ENCODE measurements at regions not wholly inside any gene's neighbourhood (a gene's known extent, or its start where the extent isn't known, plus 50 kb on each side); places are given as distances from the start of the nearest gene placed in this dataset.
A peak's percentile ranks its signal among the peaks of the same experiment; 100 is the strongest.

DNA sequence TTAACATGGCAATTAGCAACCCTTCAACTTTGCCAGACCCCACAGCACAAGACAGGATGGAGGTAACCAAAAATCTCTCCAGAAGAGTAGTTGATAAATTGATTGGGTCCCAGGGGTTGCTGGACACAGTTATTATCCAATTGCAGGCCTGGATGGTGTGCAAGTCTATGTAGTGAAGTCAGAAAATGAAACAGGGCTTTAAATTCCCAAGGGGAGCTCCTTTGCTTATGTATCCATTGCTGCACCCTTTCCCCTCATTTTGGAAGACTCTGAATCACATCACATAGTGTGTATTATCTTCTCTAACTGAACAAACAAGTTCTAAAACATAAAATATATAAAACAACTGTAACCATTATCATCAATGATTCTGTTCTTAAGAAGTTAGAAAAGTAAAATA lies 550.2 kb downstream of the LMO4 start:
- H3K36me3 ChIP-seq (ENCODE audit: insufficient read depth, low read length): no peaks in the 10 kb centered on the region
- no peak overlapping the region for H3K27ac ChIP-seq (ENCODE audit: low read depth, low read length, poor library complexity, severe bottlenecking)
- H3K9me2 ChIP-seq (ENCODE audit: low read depth, low read length): no peaks in the 10 kb centered on the region
- TF ChIP-seq, protein P1, sequence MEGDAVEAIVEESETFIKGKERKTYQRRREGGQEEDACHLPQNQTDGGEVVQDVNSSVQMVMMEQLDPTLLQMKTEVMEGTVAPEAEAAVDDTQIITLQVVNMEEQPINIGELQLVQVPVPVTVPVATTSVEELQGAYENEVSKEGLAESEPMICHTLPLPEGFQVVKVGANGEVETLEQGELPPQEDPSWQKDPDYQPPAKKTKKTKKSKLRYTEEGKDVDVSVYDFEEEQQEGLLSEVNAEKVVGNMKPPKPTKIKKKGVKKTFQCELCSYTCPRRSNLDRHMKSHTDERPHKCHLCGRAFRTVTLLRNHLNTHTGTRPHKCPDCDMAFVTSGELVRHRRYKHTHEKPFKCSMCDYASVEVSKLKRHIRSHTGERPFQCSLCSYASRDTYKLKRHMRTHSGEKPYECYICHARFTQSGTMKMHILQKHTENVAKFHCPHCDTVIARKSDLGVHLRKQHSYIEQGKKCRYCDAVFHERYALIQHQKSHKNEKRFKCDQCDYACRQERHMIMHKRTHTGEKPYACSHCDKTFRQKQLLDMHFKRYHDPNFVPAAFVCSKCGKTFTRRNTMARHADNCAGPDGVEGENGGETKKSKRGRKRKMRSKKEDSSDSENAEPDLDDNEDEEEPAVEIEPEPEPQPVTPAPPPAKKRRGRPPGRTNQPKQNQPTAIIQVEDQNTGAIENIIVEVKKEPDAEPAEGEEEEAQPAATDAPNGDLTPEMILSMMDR (IDR thresholded peaks at IDR 0.05; ENCODE audit: low read length): no peak
- no peak for TF ChIP-seq EZH2 (IDR thresholded peaks at IDR 0.05; ENCODE audit: borderline replicate concordance, low read length)
- H4K20me1 ChIP-seq (ENCODE audit: insufficient read depth, low read length): no peaks in the 10 kb centered on the region
- H3K9ac ChIP-seq (ENCODE audit: low read length): no peak overlapping the region
- H3K4me2 ChIP-seq (ENCODE audit: low read length): no peak overlapping the region
- H3K9me3 ChIP-seq (ENCODE audit: low read length): no peaks in the 10 kb centered on the region
- peaks cover 16% of the 10 kb centered on the region for H3K4me1 ChIP-seq (ENCODE audit: insufficient read depth, low read length, severe bottlenecking)
- H3K4me3 ChIP-seq (ENCODE audit: low read depth, low read length, poor library complexity, severe bottlenecking): no peak overlapping the region
- H2AFZ ChIP-seq (ENCODE audit: low read length): no peak overlapping the region
- H3F3A ChIP-seq (ENCODE audit: insufficient read depth, low read length): no peaks in the 10 kb centered on the region
- H3K27me3 ChIP-seq (ENCODE audit: insufficient read depth, low read length): no peaks in the 10 kb centered on the region
- H3K79me2 ChIP-seq (ENCODE audit: insufficient read depth, low read length): no peaks in the 10 kb centered on the region

DNA sequence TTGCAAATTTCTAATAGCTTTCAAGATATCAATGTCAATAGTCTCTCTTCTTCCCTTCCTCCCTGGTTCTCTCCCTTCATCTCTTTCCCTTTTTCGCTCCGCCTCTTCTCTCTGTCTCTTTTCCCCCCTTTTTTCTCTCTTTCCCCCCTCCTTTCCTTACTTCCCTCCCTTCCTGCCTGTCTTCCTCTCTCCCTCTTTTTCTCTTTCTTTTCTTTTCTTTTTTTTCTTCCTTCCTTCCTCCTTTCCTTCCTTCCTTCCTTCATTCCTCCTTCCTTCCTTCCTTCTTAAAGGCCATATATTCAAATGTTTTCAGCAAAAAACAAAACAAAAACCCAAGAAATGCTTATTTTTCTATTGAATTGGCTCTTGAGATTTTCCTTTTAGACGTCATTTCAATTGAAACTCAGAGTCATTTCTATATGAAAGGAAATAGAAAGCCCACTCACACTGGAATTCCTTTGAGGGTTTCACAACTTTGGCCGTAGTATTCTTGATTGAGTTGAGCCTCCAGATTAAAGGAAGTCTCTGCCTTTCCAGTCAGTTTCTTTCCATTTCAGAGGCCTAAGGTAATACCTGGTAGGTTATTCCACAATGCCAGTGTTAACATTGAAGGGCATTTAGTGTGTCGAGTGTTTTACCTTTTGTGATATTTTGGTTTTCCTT lies 551.5 kb downstream of the LMO4 start:
- TF ChIP-seq, protein P1 (IDR thresholded peaks at IDR 0.05; ENCODE audit: low read length): no peak
- TF ChIP-seq EZH2 (IDR thresholded peaks at IDR 0.05; ENCODE audit: borderline replicate concordance, low read length): no peak
- Histone ChIP-seq H3K9me2 (ENCODE audit: low read depth, low read length) (no peaks in the 10 kb centered on the region), H4K20me1 (ENCODE audit: insufficient read depth, low read length) (no peaks in the 10 kb centered on the region), H3K9me3 (ENCODE audit: low read length) (no peaks in the 10 kb centered on the region), H3K36me3 (ENCODE audit: insufficient read depth, low read length) (no peaks in the 10 kb centered on the region), H3K79me2 (ENCODE audit: insufficient read depth, low read length) (no peaks in the 10 kb centered on the region), H2AFZ (ENCODE audit: low read length) (peak overlapping the region; percentile 63; the same call in 1 of the 2 replicates), H3K4me2 (ENCODE audit: low read length) (no peak overlapping the region), H3K27me3 (ENCODE audit: insufficient read depth, low read length) (no peaks in the 10 kb centered on the region), H3F3A (ENCODE audit: insufficient read depth, low read length) (no peaks in the 10 kb centered on the region), H3K4me1 (ENCODE audit: insufficient read depth, low read length, severe bottlenecking) (peaks cover 8% of the 10 kb centered on the region), H3K4me3 (ENCODE audit: low read depth, low read length, poor library complexity, severe bottlenecking) (no peak overlapping the region), H3K27ac (ENCODE audit: low read depth, low read length, poor library complexity, severe bottlenecking) (no peak overlapping the region), H3K9ac (ENCODE audit: low read length) (no peak overlapping the region)

DNA sequence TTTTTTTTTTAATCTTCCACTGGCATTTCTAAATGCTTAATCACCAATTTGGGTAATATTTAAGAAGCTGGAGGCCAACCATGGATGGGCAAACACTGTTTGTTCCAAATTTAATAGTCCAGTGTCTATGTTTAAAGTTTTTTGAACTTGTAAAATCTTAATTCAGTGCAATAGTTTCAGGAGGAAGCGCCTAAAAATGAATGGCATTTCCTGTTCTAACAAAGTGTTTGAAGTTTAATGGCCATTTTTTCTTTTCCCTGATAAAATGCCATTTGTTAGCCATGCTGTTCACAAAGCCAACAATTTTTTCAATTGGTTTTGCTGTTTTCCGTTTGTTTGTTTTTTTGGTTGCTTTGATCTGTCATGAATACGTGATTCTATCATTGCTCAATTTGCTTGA lies 552.1 kb downstream of the LMO4 start:
- Histone ChIP-seq H4K20me1 (ENCODE audit: insufficient read depth, low read length) (no peaks in the 10 kb centered on the region), H3K9me3 (ENCODE audit: low read length) (no peaks in the 10 kb centered on the region), H2AFZ (ENCODE audit: low read length) (no peak overlapping the region), H3K79me2 (ENCODE audit: insufficient read depth, low read length) (no peaks in the 10 kb centered on the region), H3K4me2 (ENCODE audit: low read length) (no peak overlapping the region), H3K9me2 (ENCODE audit: low read depth, low read length) (no peaks in the 10 kb centered on the region), H3K9ac (ENCODE audit: low read length) (no peak overlapping the region), H3K36me3 (ENCODE audit: insufficient read depth, low read length) (no peaks in the 10 kb centered on the region), H3K27ac (ENCODE audit: low read depth, low read length, poor library complexity, severe bottlenecking) (no peak overlapping the region), H3F3A (ENCODE audit: insufficient read depth, low read length) (no peaks in the 10 kb centered on the region), H3K27me3 (ENCODE audit: insufficient read depth, low read length) (no peaks in the 10 kb centered on the region), H3K4me1 (ENCODE audit: insufficient read depth, low read length, severe bottlenecking) (peaks cover 8% of the 10 kb centered on the region), H3K4me3 (ENCODE audit: low read depth, low read length, poor library complexity, severe bottlenecking) (no peak overlapping the region)
- no peak for TF ChIP-seq EZH2 (IDR thresholded peaks at IDR 0.05; ENCODE audit: borderline replicate concordance, low read length)

DNA sequence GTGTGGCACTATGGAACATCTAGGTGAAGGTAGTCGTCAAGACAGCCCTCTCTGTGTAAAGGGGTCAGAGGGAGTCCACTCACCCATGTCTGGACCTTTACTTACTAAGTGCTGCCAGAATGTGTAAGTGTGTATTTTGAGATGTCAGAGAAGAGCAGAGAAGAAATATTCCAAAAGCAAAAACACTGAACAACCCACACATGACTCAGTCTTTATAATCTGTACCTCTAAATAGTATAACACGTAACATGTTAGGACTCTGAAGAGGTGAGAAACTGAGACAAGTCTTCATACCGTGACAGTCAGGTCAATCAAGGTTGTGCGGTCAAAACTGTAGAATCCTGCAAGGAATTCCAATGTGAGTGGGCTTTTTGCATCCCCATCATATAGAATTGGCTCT lies 555.2 kb downstream of the LMO4 start:
- Histone ChIP-seq H3K36me3 (ENCODE audit: insufficient read depth, low read length) (no peaks in the 10 kb centered on the region), H4K20me1 (ENCODE audit: insufficient read depth, low read length) (no peaks in the 10 kb centered on the region), H3K9me2 (ENCODE audit: low read depth, low read length) (no peaks in the 10 kb centered on the region), H3K9ac (ENCODE audit: low read length) (no peak overlapping the region), H3K27me3 (ENCODE audit: insufficient read depth, low read length) (no peaks in the 10 kb centered on the region), H3K4me2 (ENCODE audit: low read length) (no peak overlapping the region), H2AFZ (ENCODE audit: low read length) (no peak overlapping the region), H3K9me3 (ENCODE audit: low read length) (no peaks in the 10 kb centered on the region), H3K79me2 (ENCODE audit: insufficient read depth, low read length) (no peaks in the 10 kb centered on the region), H3K4me1 (ENCODE audit: insufficient read depth, low read length, severe bottlenecking) (peaks cover 17% of the 10 kb centered on the region), H3K4me3 (ENCODE audit: low read depth, low read length, poor library complexity, severe bottlenecking) (no peak overlapping the region), H3F3A (ENCODE audit: insufficient read depth, low read length) (no peaks in the 10 kb centered on the region), H3K27ac (ENCODE audit: low read depth, low read length, poor library complexity, severe bottlenecking) (no peak overlapping the region)
- TF ChIP-seq EZH2 (IDR thresholded peaks at IDR 0.05; ENCODE audit: borderline replicate concordance, low read length): no peak
- TF ChIP-seq, protein P1 (IDR thresholded peaks at IDR 0.05; ENCODE audit: low read length): no peak

Measured in OCI-LY1 (cell line).